IMR-90 (cell line): ENCODE measurements at regions not wholly inside any gene's neighbourhood (a gene's known extent, or its start where the extent isn't known, plus 50 kb on each side); places are given as distances from the start of the nearest gene placed in this dataset.

Experiments
- ATAC-seq: fragments of 200-7000 bp; cut with Tn5 transposase; 2 replicates; pipeline ENCODE4 v1.9.1; 2020; ENCODE audit warnings: low read depth, mild to moderate bottlenecking, moderate library complexity
- BruUV-seq: library from RNA; stranded (reverse); fragments of 400-500 nt; replicated peaks from 2 replicates; lab custom pipeline; 2021; lab: Mats Ljungman, UMichigan
- CTCF ChIA-PET: fragments of 300-600 bp; formaldehyde crosslinking; extraction: SDS; loops from one replicate; lab custom pipeline; 2021; ENCODE audit warnings: antibody characterized with exemption; lab: Yijun Ruan, JAX
- POLR2A ChIA-PET: fragments of 300-600 bp; sonication (Branson Sonifier 250); formaldehyde crosslinking; loops from one replicate; lab custom pipeline; 2022; ENCODE audit warnings: antibody characterized with exemption; ENCODE audit not compliant: unreplicated experiment; lab: Charles Lee
- DNase-seq: peaks from one replicate; pipeline ENCODE4 v3.0.0; 2013
- H2AFZ ChIP-seq: replicated peaks from 2 replicates; pipeline ENCODE3; 2013; ENCODE audit warnings: low read length, mild to moderate bottlenecking; ENCODE audit not compliant: poor library complexity
- H2AK5ac ChIP-seq: 2 replicates; pipeline ENCODE4 v1.6.1; 2013; ENCODE audit warnings: low read depth, low read length, inconsistent platforms
- H2AK9ac ChIP-seq: replicated peaks from 2 replicates; pipeline ENCODE3; 2013; ENCODE audit warnings: mild to moderate bottlenecking, low read depth, low read length, moderate library complexity; ENCODE audit not compliant: poor library complexity
- H2BK120ac ChIP-seq: 2 replicates; pipeline ENCODE4 v1.6.1; 2013; ENCODE audit warnings: low read depth, low read length, inconsistent platforms
- H2BK15ac ChIP-seq: 3 replicates; pipeline ENCODE4 v1.6.1; 2013; ENCODE audit warnings: low read depth, low read length, inconsistent platforms
- H2BK20ac ChIP-seq: 2 replicates; pipeline ENCODE4 v1.6.1; 2013; ENCODE audit warnings: low read depth, mild to moderate bottlenecking, inconsistent platforms, low read length, moderate library complexity
- H2BK5ac ChIP-seq: 2 replicates; pipeline ENCODE4 v1.6.1; 2013; ENCODE audit warnings: mild to moderate bottlenecking, low read depth, low read length, inconsistent platforms; ENCODE audit not compliant: poor library complexity, severe bottlenecking
- H3K14ac ChIP-seq: replicated peaks from 2 replicates; pipeline ENCODE4 v1.6.1; 2013; ENCODE audit warnings: low read depth, low read length, inconsistent platforms
- H3K18ac ChIP-seq: 2 replicates; pipeline ENCODE4 v1.6.1; 2013; ENCODE audit warnings: low read depth, low read length, control low read depth
- H3K23ac ChIP-seq: 2 replicates; pipeline ENCODE4 v1.6.1; 2013; ENCODE audit warnings: low read depth, low read length, inconsistent platforms
- H3K27ac ChIP-seq: 2 replicates; pipeline ENCODE4 v1.5.1; 2013; ENCODE audit warnings: mild to moderate bottlenecking, control low read depth, low read length; ENCODE audit not compliant: insufficient read depth
- H3K27me3 ChIP-seq: 2 replicates; pipeline ENCODE4 v1.6.1; 2013; ENCODE audit warnings: low read length; ENCODE audit not compliant: control insufficient read depth, insufficient read depth
- H3K36me3 ChIP-seq: 2 replicates; pipeline ENCODE4 v1.6.1; 2013; ENCODE audit warnings: low read length, mixed read lengths; ENCODE audit not compliant: control insufficient read depth, insufficient read depth
- H3K4ac ChIP-seq: 2 replicates; pipeline ENCODE4 v1.6.1; 2013; ENCODE audit warnings: low read depth, low read length, inconsistent platforms
- H3K4me1 ChIP-seq: 2 replicates; pipeline ENCODE4 v1.6.1; 2013; ENCODE audit warnings: low read length, mixed read lengths; ENCODE audit not compliant: control insufficient read depth, insufficient read depth
- H3K4me2 ChIP-seq: 2 replicates; pipeline ENCODE4 v1.6.1; 2013; ENCODE audit warnings: low read depth, mild to moderate bottlenecking, control low read depth, low read length, moderate library complexity
- H3K4me3 ChIP-seq: 2 replicates; pipeline ENCODE4 v1.5.1; 2013; ENCODE audit warnings: low read depth, mild to moderate bottlenecking, control low read depth, low read length, moderate library complexity; ENCODE audit not compliant: insufficient read depth
- H3K56ac ChIP-seq: 2 replicates; pipeline ENCODE4 v1.6.1; 2013; ENCODE audit warnings: low read length, inconsistent platforms; ENCODE audit not compliant: insufficient read depth; ENCODE audit errors: extremely low read depth
- H3K79me1 ChIP-seq, 2 experiments: 2 replicates each; pipeline ENCODE4 v1.6.1; 2013; ENCODE audit warnings: low read length in 2 of 2, inconsistent platforms in 1 of 2, low read depth in 1 of 2
- H3K9ac ChIP-seq: 2 replicates; pipeline ENCODE4 v1.6.1; 2013; ENCODE audit warnings: low read depth, low read length, control low read depth
- H3K9me1 ChIP-seq: 2 replicates; pipeline ENCODE4 v1.6.1; 2013; ENCODE audit warnings: low read length, inconsistent platforms; ENCODE audit not compliant: insufficient read depth
- H3K9me3 ChIP-seq: 2 replicates; pipeline ENCODE4 v1.6.1; 2013; ENCODE audit warnings: low read length; ENCODE audit not compliant: control insufficient read depth, insufficient read depth
- H4K20me1 ChIP-seq: 2 replicates; pipeline ENCODE4 v1.6.1; 2013; ENCODE audit warnings: low read length, inconsistent platforms; ENCODE audit not compliant: insufficient read depth
- H4K5ac ChIP-seq: 2 replicates; pipeline ENCODE4 v1.6.1; 2013; ENCODE audit warnings: mild to moderate bottlenecking, low read depth, low read length, control low read depth
- H4K8ac ChIP-seq, 2 experiments: 2 replicates each; pipeline ENCODE4 v1.6.1; 2013; ENCODE audit warnings: low read depth in 2 of 2, low read length in 2 of 2, control low read depth in 1 of 2, inconsistent platforms in 1 of 2
- H4K91ac ChIP-seq: 2 replicates; pipeline ENCODE4 v1.6.1; 2013; ENCODE audit warnings: low read depth, low read length, inconsistent platforms; ENCODE audit not compliant: insufficient read depth
- BHLHE40 ChIP-seq: fragments of 150-350 bp; IDR thresholded peaks from 2 replicates; pipeline ENCODE4 v1.6.1; 2016; ENCODE audit warnings: mild to moderate bottlenecking, low read depth, low read length
- CEBPB ChIP-seq: IDR thresholded peaks from 2 replicates; pipeline ENCODE4 v1.6.1; 2012; ENCODE audit warnings: low read depth, low read length, improper control_type of control experiment
- CHD1 ChIP-seq: IDR thresholded peaks from 2 replicates; pipeline ENCODE4 v1.6.1; 2012; ENCODE audit warnings: low read depth, low read length, improper control_type of control experiment
- CTCF ChIP-seq: conservative IDR thresholded peaks from 2 replicates; pipeline ENCODE4 v1.5.1; 2012; ENCODE audit warnings: mild to moderate bottlenecking, low read depth, low read length, improper control_type of control experiment
- ELK1 ChIP-seq: fragments of 150-350 bp; IDR thresholded peaks from 2 replicates; pipeline ENCODE4 v1.6.1; 2016; ENCODE audit warnings: low read depth, mild to moderate bottlenecking, low read length, moderate library complexity, borderline replicate concordance
- FOS ChIP-seq: fragments of 150-350 bp; IDR thresholded peaks from 2 replicates; pipeline ENCODE4 v1.6.1; 2016; ENCODE audit warnings: low read depth, low read length
- MAZ ChIP-seq: IDR thresholded peaks from 2 replicates; pipeline ENCODE4 v1.6.1; 2012; ENCODE audit warnings: low read depth, mild to moderate bottlenecking, low read length, improper control_type of control experiment, moderate library complexity, borderline replicate concordance
- MXI1 ChIP-seq: IDR thresholded peaks from 2 replicates; pipeline ENCODE4 v1.6.1; 2012; ENCODE audit warnings: low read depth, mild to moderate bottlenecking, low read length, moderate library complexity, borderline replicate concordance
- NFE2L2 ChIP-seq: fragments of 150-350 bp; IDR thresholded peaks from 2 replicates; pipeline ENCODE4 v1.6.1; 2016; ENCODE audit warnings: low read depth, mild to moderate bottlenecking, low read length
- POLR2A ChIP-seq: IDR thresholded peaks from 2 replicates; pipeline ENCODE4 v1.6.1; 2012; ENCODE audit warnings: mild to moderate bottlenecking, low read depth, low read length
- RAD21 ChIP-seq: IDR thresholded peaks from 2 replicates; pipeline ENCODE4 v1.6.1; 2012; ENCODE audit warnings: low read length, improper control_type of control experiment
- RCOR1 ChIP-seq: IDR thresholded peaks from 2 replicates; pipeline ENCODE4 v1.6.1; 2012; ENCODE audit warnings: mild to moderate bottlenecking, low read length, improper control_type of control experiment; ENCODE audit not compliant: insufficient replicate concordance
- SMC3 ChIP-seq: fragments of 150-350 bp; IDR thresholded peaks from 2 replicates; pipeline ENCODE4 v1.6.1; 2016; ENCODE audit warnings: low read depth, mild to moderate bottlenecking, antibody characterized with exemption, low read length, moderate library complexity
- USF2 ChIP-seq: fragments of 150-350 bp; IDR thresholded peaks from 2 replicates; pipeline ENCODE4 v1.6.1; 2017; ENCODE audit warnings: mild to moderate bottlenecking, antibody characterized with exemption, low read length, low read depth
- WGBS, 2 experiments: methylation state at CpG; one replicate each; pipeline versions ENCODE4 v1.1.5 to v1.1.7; 2013; ENCODE audit warnings: missing lambda C conversion rate in 2 of 2; ENCODE audit not compliant: insufficient read length in 1 of 2; ENCODE audit errors: extremely low coverage in 2 of 2; 5-methylcytosine and 5-hydroxymethylcytosine counted together
- dilution Hi-C: fragments of 300-500 bp; cut with HindIII; formaldehyde crosslinking; loops from one replicate; pipeline ENCODE4 v1.14.3; 2018; ENCODE audit warnings: low sequenced_read_pairs; ENCODE audit not compliant: unreplicated experiment
- in situ Hi-C: fragments of 300-500 bp; cut with MboI; formaldehyde crosslinking; loops from 3 replicates; pipeline ENCODE4 v1.14.3; 2019; ENCODE audit warnings: low sequenced_read_pairs, inconsistent platforms, mixed read lengths
- intact Hi-C: fragments of 100-400 bp; cut with micrococcal nuclease; formaldehyde crosslinking; loops from 2 replicates; pipeline ENCODE4 v1.10.0; 2022

GRCh38 chr2:120678251-120678650, 57.4 kb upstream of the GLI2 start:
- peak; percentile 22 for DNase-seq

More at GRCh38 chr2:120678251-120678650, 57.4 kb upstream of the GLI2 start:
- in situ Hi-C loops (loop anchor here (5.0 to 25.0 kb wide), 3 partner anchors 336 to 941 kb away; no protein-coding TSS in a partner anchor), dilution Hi-C loops (no loop called here), intact Hi-C loops (loop anchor here (5.0 to 10.0 kb wide), 5 partner anchors 121 to 973 kb away; partner anchors contain the start of genes PTPN4 and RALB)
- H3K27ac ChIP-seq, result no peak overlapping the region
- H2AK9ac ChIP-seq, result no peak overlapping the region
- no peak for ATAC-seq
- H4K5ac ChIP-seq, result no peak overlapping the region
- peaks cover 4% of the 10 kb centered on the region for H3K4me1 ChIP-seq
- H3K56ac ChIP-seq, result no peak overlapping the region
- BruUV-seq, result no TSS peak
- no peak overlapping the region for H3K4ac ChIP-seq
- H3K18ac ChIP-seq, result no peak overlapping the region
- no peak overlapping the region for H2BK20ac ChIP-seq
- no peak overlapping the region for H2BK15ac ChIP-seq
- H3K9me3 ChIP-seq, result no peaks in the 10 kb centered on the region; the same call in 1 of the 2 replicates
- no peak overlapping the region for H4K8ac ChIP-seq
- TF ChIP-seq RAD21, result no peak
- TF ChIP-seq SMC3, result no peak
- TF ChIP-seq MXI1, result no peak
- TF ChIP-seq NFE2L2, result no peak
- TF ChIP-seq ELK1, result no peak
- TF ChIP-seq RCOR1, result no peak
- no peak for TF ChIP-seq POLR2A
- no peak for TF ChIP-seq CHD1
- TF ChIP-seq USF2, result no peak
- no peak for TF ChIP-seq BHLHE40
- no peak for TF ChIP-seq CEBPB
- TF ChIP-seq FOS, result no peak
- no peak for TF ChIP-seq CTCF
- no peak for TF ChIP-seq MAZ
- no peak overlapping the region for H3K4me2 ChIP-seq
- H2BK5ac ChIP-seq, result no peak overlapping the region
- H2BK120ac ChIP-seq, result no peak overlapping the region
- no peak overlapping the region for H3K23ac ChIP-seq
- WGBS, 2 experiments, result 39% methylated on average over 4 of the region's 7 CpGs; no CpG with 5 or more reads in 1 of the 2 experiments
- H4K91ac ChIP-seq, result no peak overlapping the region
- H3K4me3 ChIP-seq, result no peak overlapping the region
- peaks cover 17% of the 10 kb centered on the region for H3K27me3 ChIP-seq
- POLR2A ChIA-PET, result no interaction called here
- CTCF ChIA-PET, result interaction anchor here (1.5 kb wide), 1 partner anchor 335 kb away, joined by 7 read pairs; no protein-coding TSS in a partner anchor
- no peaks in the 10 kb centered on the region for H3K9me1 ChIP-seq
- no peak overlapping the region for H2AFZ ChIP-seq
- no peaks in the 10 kb centered on the region for H3K36me3 ChIP-seq
- H3K9ac ChIP-seq, result no peak overlapping the region
- no peaks in the 10 kb centered on the region for H3K79me1 ChIP-seq
- H4K20me1 ChIP-seq, result no peaks in the 10 kb centered on the region
- no peak overlapping the region for H3K14ac ChIP-seq
- no peak overlapping the region for H2AK5ac ChIP-seq
